AG04449 (cell line): ENCODE measurements at regions not wholly inside any gene's neighbourhood (a gene's known extent, or its start where the extent isn't known, plus 50 kb on each side); places are given as distances from the start of the nearest gene placed in this dataset.

ENCODE experiments used
- CTCF ChIA-PET: fragments of 350-600 bp; formaldehyde crosslinking; extraction: SDS; loops from one replicate; lab custom pipeline; 2021; ENCODE audit warnings: antibody characterized with exemption; lab: Yijun Ruan, JAX
- POLR2A ChIA-PET: fragments of 400-600, 350-600 bp; formaldehyde crosslinking; extraction: SDS; loops from one replicate; lab custom pipeline; 2020; ENCODE audit warnings: antibody characterized with exemption, inconsistent platforms; lab: Yijun Ruan, JAX
- DNase-seq: peaks from one replicate; pipeline ENCODE4 v3.0.0-alpha.2; 2010; ENCODE audit warnings: low read depth, low spot score
- H3K4me3 ChIP-seq: 2 replicates; pipeline ENCODE4 v1.5.1; 2011; ENCODE audit warnings: low read depth, mild to moderate bottlenecking, control low read depth, low read length
- CTCF ChIP-seq: IDR thresholded peaks from one replicate; pipeline ENCODE4 v1.5.1; 2011; ENCODE audit warnings: mild to moderate bottlenecking, moderate library complexity, low read length, control low read depth, inconsistent platforms; ENCODE audit not compliant: insufficient read depth; ENCODE audit errors: missing control alignments

- ChIA-PET CTCF (interaction anchor here (0.7 to 1.4 kb wide), 3 partner anchors 16 to 479 kb away, joined by 3 read pairs; no protein-coding TSS in a partner anchor), POLR2A (no interaction called here)
- no peak overlapping the region for H3K4me3 ChIP-seq
- TF ChIP-seq CTCF, result no peak
- DNase-seq, result no peak
Measured at GRCh38 chr6:134674562-134674961, 275.3 kb downstream of the ALDH8A1 start.

GRCh38 chr6:134669485-134669884 lies 280.4 kb downstream of the ALDH8A1 start:
- no peak for DNase-seq
- H3K4me3 ChIP-seq, result no peak overlapping the region
- ChIA-PET CTCF (no interaction called here), POLR2A (no interaction called here)
- TF ChIP-seq CTCF, result no peak

GRCh38 chr6:134667111-134667510 lies 282.8 kb downstream of the ALDH8A1 start:
- no peak for TF ChIP-seq CTCF
- no peak overlapping the region for H3K4me3 ChIP-seq
- no peak for DNase-seq
- ChIA-PET CTCF (no interaction called here), POLR2A (no interaction called here)

- H3K4me3 ChIP-seq, result no peak overlapping the region
- no peak for DNase-seq
- POLR2A ChIA-PET, result no interaction called here
- CTCF ChIA-PET, result interaction anchor here (1.4 kb wide), 1 partner anchor 157 kb away, joined by 3 read pairs; no protein-coding TSS in a partner anchor
- no peak for TF ChIP-seq CTCF
Measured at GRCh38 chr6:134666125-134666524, 283.8 kb downstream of the ALDH8A1 start.

- CTCF ChIA-PET, result interaction anchor here (0.7 to 1.4 kb wide), 6 partner anchors 8 to 509 kb away, joined by 3 to 5 read pairs (median 3); no protein-coding TSS in a partner anchor
- POLR2A ChIA-PET, result interaction anchor here (1.0 kb wide), 1 partner anchor 8 kb away, joined by 3 read pairs; no protein-coding TSS in a partner anchor
- no peak for TF ChIP-seq CTCF
- DNase-seq, result no peak
- no peak overlapping the region for H3K4me3 ChIP-seq
Measured at GRCh38 chr6:134665029-134665723, 284.7 kb downstream of the ALDH8A1 start.

- CTCF ChIA-PET, result interaction anchor here (1.3 to 1.4 kb wide), 4 partner anchors 9 to 507 kb away, joined by 3 to 5 read pairs (median 3); no protein-coding TSS in a partner anchor
- H3K4me3 ChIP-seq, result no peak overlapping the region
- no peak for DNase-seq
- no peak for TF ChIP-seq CTCF
- POLR2A ChIA-PET, result interaction anchor here (1.0 kb wide), 1 partner anchor 9 kb away, joined by 3 read pairs; no protein-coding TSS in a partner anchor
Measured at GRCh38 chr6:134663800-134664535, 285.9 kb downstream of the ALDH8A1 start.
